OCI-LY3 (cell line): ENCODE measurements at regions not wholly inside any gene's neighbourhood (a gene's known extent, or its start where the extent isn't known, plus 50 kb on each side); places are given as distances from the start of the nearest gene placed in this dataset.

Experiments used
- H2AFZ ChIP-seq: fragments of 200-600, 300-600 bp; shearing (Covaris generic); 2 replicates; pipeline ENCODE4 v1.6.0; 2014; ENCODE audit warnings: antibody characterized with exemption, low read depth, low read length
- H3K27ac ChIP-seq: fragments of 200-600, 300-600 bp; sonication (generic); 2 replicates; pipeline ENCODE4 v1.5.1; 2014; ENCODE audit warnings: mild to moderate bottlenecking, low read length, moderate library complexity, mixed read lengths
- H3K27me3 ChIP-seq: fragments of 200-600, 300-600 bp; sonication (generic); 2 replicates; pipeline ENCODE4 v1.6.1; 2014; ENCODE audit warnings: low read depth, low read length, mixed read lengths
- H3K36me3 ChIP-seq: fragments of 200-600, 300-600 bp; sonication (generic); replicated peaks from 2 replicates; pipeline ENCODE3; 2014; ENCODE audit warnings: low read depth, low read length, mixed read lengths
- H3K4me1 ChIP-seq: fragments of 300-600, 200-600 bp; sonication (generic); 2 replicates; pipeline ENCODE4 v1.6.1; 2014; ENCODE audit warnings: low read length, mixed read lengths
- H3K4me2 ChIP-seq: fragments of 200-600, 300-600 bp; sonication (generic); 2 replicates; pipeline ENCODE4 v1.6.1; 2014; ENCODE audit warnings: low read length, mixed read lengths
- H3K4me3 ChIP-seq: fragments of 300-600, 200-600 bp; sonication (generic); 2 replicates; pipeline ENCODE4 v1.5.1; 2014; ENCODE audit warnings: antibody characterized with exemption, mild to moderate bottlenecking, low read length, moderate library complexity
- H3K79me2 ChIP-seq: fragments of 300-600, 200-600 bp; shearing (Covaris generic); 2 replicates; pipeline ENCODE4 v1.6.1; 2014; ENCODE audit warnings: mild to moderate bottlenecking, low read length, mixed read lengths
- H3K9ac ChIP-seq: fragments of 300-600, 200-600 bp; shearing (Covaris generic); 2 replicates; pipeline ENCODE4 v1.6.0; 2014; ENCODE audit warnings: mild to moderate bottlenecking, low read length, moderate library complexity
- H3K9me3 ChIP-seq: fragments of 200-600, 300-600 bp; shearing (Covaris generic); 2 replicates; pipeline ENCODE4 v1.6.1; 2014; ENCODE audit warnings: low read length, mixed read lengths; ENCODE audit not compliant: insufficient read depth
- H4K20me1 ChIP-seq: fragments of 200-600, 300-600 bp; sonication (generic); 2 replicates; pipeline ENCODE4 v1.6.1; 2016; ENCODE audit warnings: low read length, mixed read lengths; ENCODE audit not compliant: insufficient read depth
- EZH2phosphoT487 ChIP-seq: fragments of 200-600 bp; shearing (Covaris generic); IDR thresholded peaks from 2 replicates; pipeline ENCODE4 v1.6.1; 2018; ENCODE audit warnings: antibody characterized with exemption, mixed run types, low read depth
- TF ChIP-seq, protein P1 (sequence below): fragments of 200-600, 300-600 bp; sonication (generic); IDR thresholded peaks from 2 replicates; pipeline ENCODE4 v1.5.1; 2014; ENCODE audit warnings: antibody characterized with exemption, low read length, low read depth

DNA sequence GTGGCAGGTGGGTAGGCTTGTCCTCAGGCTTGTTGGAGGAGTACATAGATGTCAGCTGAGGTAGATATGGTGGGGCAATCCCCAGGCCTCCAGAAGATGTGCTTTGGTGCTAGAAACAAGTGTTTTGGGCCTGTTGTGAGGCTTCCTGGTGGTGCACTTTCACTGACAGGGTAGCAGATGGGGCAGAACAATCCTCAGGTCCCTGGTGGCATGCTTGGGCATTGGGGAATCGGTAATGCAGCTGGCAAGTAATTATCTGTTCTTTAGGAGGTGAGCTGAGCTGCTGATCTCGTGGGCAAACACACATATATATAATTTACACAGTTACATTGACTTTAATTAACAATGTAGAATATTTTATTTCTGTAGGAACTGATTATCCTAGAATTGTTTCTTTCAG is 458.7 kb downstream of the BMP2 start:
- no peaks in the 10 kb centered on the region for H4K20me1 ChIP-seq
- H3K27ac ChIP-seq, result no peak overlapping the region
- H3K4me3 ChIP-seq, result no peak overlapping the region
- H3K9ac ChIP-seq, result no peak overlapping the region
- no peaks in the 10 kb centered on the region for H3K4me1 ChIP-seq
- H2AFZ ChIP-seq, result no peak overlapping the region
- no peak overlapping the region for H3K4me2 ChIP-seq
- no peaks in the 10 kb centered on the region for H3K27me3 ChIP-seq
- TF ChIP-seq EZH2phosphoT487, result no peak
- TF ChIP-seq, protein P1, sequence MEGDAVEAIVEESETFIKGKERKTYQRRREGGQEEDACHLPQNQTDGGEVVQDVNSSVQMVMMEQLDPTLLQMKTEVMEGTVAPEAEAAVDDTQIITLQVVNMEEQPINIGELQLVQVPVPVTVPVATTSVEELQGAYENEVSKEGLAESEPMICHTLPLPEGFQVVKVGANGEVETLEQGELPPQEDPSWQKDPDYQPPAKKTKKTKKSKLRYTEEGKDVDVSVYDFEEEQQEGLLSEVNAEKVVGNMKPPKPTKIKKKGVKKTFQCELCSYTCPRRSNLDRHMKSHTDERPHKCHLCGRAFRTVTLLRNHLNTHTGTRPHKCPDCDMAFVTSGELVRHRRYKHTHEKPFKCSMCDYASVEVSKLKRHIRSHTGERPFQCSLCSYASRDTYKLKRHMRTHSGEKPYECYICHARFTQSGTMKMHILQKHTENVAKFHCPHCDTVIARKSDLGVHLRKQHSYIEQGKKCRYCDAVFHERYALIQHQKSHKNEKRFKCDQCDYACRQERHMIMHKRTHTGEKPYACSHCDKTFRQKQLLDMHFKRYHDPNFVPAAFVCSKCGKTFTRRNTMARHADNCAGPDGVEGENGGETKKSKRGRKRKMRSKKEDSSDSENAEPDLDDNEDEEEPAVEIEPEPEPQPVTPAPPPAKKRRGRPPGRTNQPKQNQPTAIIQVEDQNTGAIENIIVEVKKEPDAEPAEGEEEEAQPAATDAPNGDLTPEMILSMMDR, result no peak
- no peaks in the 10 kb centered on the region for H3K9me3 ChIP-seq
- H3K79me2 ChIP-seq, result no peaks in the 10 kb centered on the region
- H3K36me3 ChIP-seq, result no peaks in the 10 kb centered on the region

DNA sequence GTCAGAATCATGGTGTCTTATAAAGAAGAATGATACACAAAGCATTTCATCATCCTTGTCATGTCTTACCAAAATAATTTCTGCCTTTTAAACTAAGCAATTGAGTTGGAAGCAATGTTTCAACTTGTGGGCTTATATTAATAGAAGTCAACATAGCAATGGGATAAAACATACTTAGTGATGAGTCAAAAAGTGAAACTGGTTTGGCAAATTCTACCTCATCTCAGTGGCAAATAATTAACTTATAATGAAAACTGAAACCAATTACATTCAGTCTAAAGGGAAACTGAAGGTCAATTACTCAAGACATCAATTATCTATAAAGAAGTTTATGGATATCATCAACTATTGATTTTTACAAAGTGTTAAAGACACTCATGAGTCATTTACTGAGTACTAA is 463.8 kb downstream of the BMP2 start:
- Histone ChIP-seq H3K4me3 (no peak overlapping the region), H3K4me2 (no peak overlapping the region), H4K20me1 (no peaks in the 10 kb centered on the region), H3K9ac (no peak overlapping the region), H3K4me1 (no peaks in the 10 kb centered on the region), H3K36me3 (no peaks in the 10 kb centered on the region), H3K79me2 (no peaks in the 10 kb centered on the region), H2AFZ (no peak overlapping the region), H3K9me3 (no peaks in the 10 kb centered on the region), H3K27ac (no peak overlapping the region), H3K27me3 (no peaks in the 10 kb centered on the region)
- TF ChIP-seq EZH2phosphoT487, result no peak
- TF ChIP-seq, protein P1, result no peak

DNA sequence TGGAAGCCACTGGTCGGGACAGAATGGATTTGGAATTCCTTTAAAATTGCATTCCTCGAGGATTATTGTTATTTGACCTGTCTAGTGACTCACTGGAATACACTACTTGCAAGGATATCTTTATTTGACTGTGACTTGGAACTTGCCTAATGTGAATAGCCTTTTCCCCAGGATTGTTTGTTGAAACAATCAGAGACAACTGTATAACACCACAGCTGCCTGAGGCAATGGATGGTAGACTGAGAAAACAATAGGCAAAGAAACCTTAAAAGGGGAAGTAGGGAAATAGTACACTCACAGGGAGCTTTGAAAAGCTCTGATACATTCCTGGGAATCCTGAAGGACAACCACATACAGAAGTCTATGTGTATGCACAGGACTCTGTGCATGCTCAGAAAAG is 465.3 kb downstream of the BMP2 start:
- Histone ChIP-seq H3K9me3 (no peaks in the 10 kb centered on the region), H4K20me1 (no peaks in the 10 kb centered on the region)

DNA sequence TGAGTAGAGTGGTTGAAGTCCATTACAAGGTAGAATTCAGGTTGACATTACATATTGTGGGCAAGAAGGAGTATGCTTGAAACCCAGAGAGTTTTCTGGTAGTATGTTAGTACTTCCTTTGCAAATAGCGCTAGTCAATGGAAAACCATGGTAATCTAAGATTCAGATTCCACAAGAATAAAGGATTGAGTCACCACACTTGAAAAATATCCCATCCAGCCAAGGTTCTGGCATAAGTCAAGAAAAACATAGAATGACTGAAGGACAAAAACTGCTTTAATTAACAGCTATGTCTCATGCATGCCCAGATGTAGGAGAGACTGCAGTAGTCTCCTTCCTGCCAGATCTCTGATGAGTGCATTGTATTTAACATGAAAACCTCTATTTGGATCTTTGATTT is 469.8 kb downstream of the BMP2 start:
- Histone ChIP-seq H4K20me1 (no peaks in the 10 kb centered on the region), H3K27ac (no peak overlapping the region), H3K4me2 (no peak overlapping the region), H3K36me3 (no peaks in the 10 kb centered on the region), H3K4me3 (no peak overlapping the region), H3K27me3 (no peaks in the 10 kb centered on the region), H3K79me2 (no peaks in the 10 kb centered on the region), H3K9me3 (no peaks in the 10 kb centered on the region), H3K9ac (no peak overlapping the region), H3K4me1 (no peaks in the 10 kb centered on the region), H2AFZ (no peak overlapping the region)
- no peak for TF ChIP-seq EZH2phosphoT487
- TF ChIP-seq, protein P1, result no peak

More for the DNA sequence above, 465.3 kb downstream of the BMP2 start:
- no peaks in the 10 kb centered on the region for H3K27me3 ChIP-seq
- no peaks in the 10 kb centered on the region for H3K36me3 ChIP-seq
- no peak overlapping the region for H3K27ac ChIP-seq
- no peaks in the 10 kb centered on the region for H3K4me1 ChIP-seq
- no peak overlapping the region for H2AFZ ChIP-seq
- TF ChIP-seq, protein P1, result no peak
- TF ChIP-seq EZH2phosphoT487, result no peak
- no peak overlapping the region for H3K4me2 ChIP-seq
- no peak overlapping the region for H3K4me3 ChIP-seq
- no peaks in the 10 kb centered on the region for H3K79me2 ChIP-seq
- H3K9ac ChIP-seq, result no peak overlapping the region
